IPS-15b (cell line): ENCODE measurements at regions not wholly inside any gene's neighbourhood (a gene's known extent, or its start where the extent isn't known, plus 50 kb on each side); places are given as distances from the start of the nearest gene placed in this dataset.

ENCODE experiments used
- H3K27me3 ChIP-seq: one replicate; pipeline ENCODE4 v1.6.1; 2013; ENCODE audit warnings: low read length; ENCODE audit not compliant: control insufficient read depth, insufficient read depth
- H3K36me3 ChIP-seq: one replicate; pipeline ENCODE4 v1.6.1; 2013; ENCODE audit warnings: low read length; ENCODE audit not compliant: control insufficient read depth, insufficient read depth
- H3K4me1 ChIP-seq: one replicate; pipeline ENCODE4 v1.6.1; 2013; ENCODE audit warnings: mild to moderate bottlenecking, low read length; ENCODE audit not compliant: control insufficient read depth, insufficient read depth
- H3K4me3 ChIP-seq: one replicate; pipeline ENCODE4 v1.5.1; 2013; ENCODE audit warnings: low read depth, low read length
- H3K9ac ChIP-seq: one replicate; pipeline ENCODE4 v1.6.1; 2013; ENCODE audit warnings: low read depth, mild to moderate bottlenecking, low read length
- H3K9me3 ChIP-seq: one replicate; pipeline ENCODE4 v1.6.1; 2013; ENCODE audit warnings: mild to moderate bottlenecking, low read length; ENCODE audit not compliant: control insufficient read depth, insufficient read depth

- H3K9me3 ChIP-seq: no peaks in the 10 kb centered on the region
- no peaks in the 10 kb centered on the region for H3K4me1 ChIP-seq
- no peaks in the 10 kb centered on the region for H3K27me3 ChIP-seq
- no peak overlapping the region for H3K9ac ChIP-seq
- H3K36me3 ChIP-seq: no peaks in the 10 kb centered on the region
- no peak overlapping the region for H3K4me3 ChIP-seq
These were observed 127.7 kb upstream of the MAF start for GRCh38 chr16:79728048-79728922.

- Histone ChIP-seq H3K27me3 (no peaks in the 10 kb centered on the region), H3K4me1 (no peaks in the 10 kb centered on the region), H3K36me3 (no peaks in the 10 kb centered on the region), H3K9me3 (no peaks in the 10 kb centered on the region), H3K4me3 (no peak overlapping the region), H3K9ac (no peak overlapping the region)
These were observed 126.4 kb upstream of the MAF start for GRCh38 chr16:79726902-79727301.

- Histone ChIP-seq H3K36me3 (no peaks in the 10 kb centered on the region), H3K4me3 (no peak overlapping the region), H3K4me1 (no peaks in the 10 kb centered on the region), H3K9me3 (no peaks in the 10 kb centered on the region), H3K27me3 (no peaks in the 10 kb centered on the region), H3K9ac (no peak overlapping the region)
These were observed 124.5 kb upstream of the MAF start for GRCh38 chr16:79725051-79725450.

GRCh38 chr16:79723583-79724168 is 123.1 kb upstream of the MAF start:
- Histone ChIP-seq H3K4me3 (no peak overlapping the region), H3K36me3 (no peaks in the 10 kb centered on the region), H3K4me1 (no peaks in the 10 kb centered on the region), H3K9me3 (no peaks in the 10 kb centered on the region), H3K27me3 (no peaks in the 10 kb centered on the region), H3K9ac (no peak overlapping the region)

GRCh38 chr16:79721270-79721669 is 120.7 kb upstream of the MAF start:
- no peaks in the 10 kb centered on the region for H3K4me1 ChIP-seq
- no peak overlapping the region for H3K9ac ChIP-seq
- H3K27me3 ChIP-seq: no peaks in the 10 kb centered on the region
- no peak overlapping the region for H3K4me3 ChIP-seq
- H3K36me3 ChIP-seq: no peaks in the 10 kb centered on the region
- H3K9me3 ChIP-seq: no peaks in the 10 kb centered on the region

- no peaks in the 10 kb centered on the region for H3K36me3 ChIP-seq
- no peak overlapping the region for H3K4me3 ChIP-seq
- no peak overlapping the region for H3K9ac ChIP-seq
- H3K27me3 ChIP-seq: no peaks in the 10 kb centered on the region
- no peaks in the 10 kb centered on the region for H3K9me3 ChIP-seq
- no peaks in the 10 kb centered on the region for H3K4me1 ChIP-seq
These were observed 117.0 kb upstream of the MAF start for GRCh38 chr16:79717333-79718137.

- no peak overlapping the region for H3K4me3 ChIP-seq
- no peaks in the 10 kb centered on the region for H3K9me3 ChIP-seq
- H3K4me1 ChIP-seq: no peaks in the 10 kb centered on the region
- no peak overlapping the region for H3K9ac ChIP-seq
- no peaks in the 10 kb centered on the region for H3K36me3 ChIP-seq
- H3K27me3 ChIP-seq: no peaks in the 10 kb centered on the region
These were observed 116.3 kb upstream of the MAF start for GRCh38 chr16:79716645-79717332.

GRCh38 chr16:79715061-79715460 is 114.5 kb upstream of the MAF start:
- no peak overlapping the region for H3K9ac ChIP-seq
- H3K4me3 ChIP-seq: no peak overlapping the region
- H3K9me3 ChIP-seq: no peaks in the 10 kb centered on the region
- H3K27me3 ChIP-seq: no peaks in the 10 kb centered on the region
- H3K4me1 ChIP-seq: no peaks in the 10 kb centered on the region
- H3K36me3 ChIP-seq: no peaks in the 10 kb centered on the region

- Histone ChIP-seq H3K9ac (no peak overlapping the region), H3K9me3 (no peaks in the 10 kb centered on the region), H3K36me3 (no peaks in the 10 kb centered on the region)
These were observed 113.9 kb upstream of the MAF start for GRCh38 chr16:79714440-79714839.

GRCh38 chr16:79713609-79714309 is 113.2 kb upstream of the MAF start:
- no peaks in the 10 kb centered on the region for H3K27me3 ChIP-seq
- H3K36me3 ChIP-seq: no peaks in the 10 kb centered on the region
- no peaks in the 10 kb centered on the region for H3K4me1 ChIP-seq
- no peak overlapping the region for H3K4me3 ChIP-seq
- no peak overlapping the region for H3K9ac ChIP-seq
- H3K9me3 ChIP-seq: no peaks in the 10 kb centered on the region

More at GRCh38 chr16:79714440-79714839, 113.9 kb upstream of the MAF start:
- Histone ChIP-seq H3K27me3 (no peaks in the 10 kb centered on the region), H3K4me3 (no peak overlapping the region), H3K4me1 (no peaks in the 10 kb centered on the region)

GRCh38 chr16:79712276-79712675 is 111.7 kb upstream of the MAF start:
- no peaks in the 10 kb centered on the region for H3K9me3 ChIP-seq
- H3K27me3 ChIP-seq: no peaks in the 10 kb centered on the region

More at GRCh38 chr16:79712276-79712675, 111.7 kb upstream of the MAF start:
- H3K4me3 ChIP-seq: no peak overlapping the region
- no peak overlapping the region for H3K9ac ChIP-seq
- no peaks in the 10 kb centered on the region for H3K36me3 ChIP-seq
- no peaks in the 10 kb centered on the region for H3K4me1 ChIP-seq
